ENCODE measurements at regions not wholly inside any gene's neighbourhood (a gene's known extent, or its start where the extent isn't known, plus 50 kb on each side); places are given as distances from the start of the nearest gene placed in this dataset.

GRCh38 chr16:87170310-87170709 lies 146.9 kb downstream of the C16orf95 start:
- TF ChIP-seq, protein P1, sequence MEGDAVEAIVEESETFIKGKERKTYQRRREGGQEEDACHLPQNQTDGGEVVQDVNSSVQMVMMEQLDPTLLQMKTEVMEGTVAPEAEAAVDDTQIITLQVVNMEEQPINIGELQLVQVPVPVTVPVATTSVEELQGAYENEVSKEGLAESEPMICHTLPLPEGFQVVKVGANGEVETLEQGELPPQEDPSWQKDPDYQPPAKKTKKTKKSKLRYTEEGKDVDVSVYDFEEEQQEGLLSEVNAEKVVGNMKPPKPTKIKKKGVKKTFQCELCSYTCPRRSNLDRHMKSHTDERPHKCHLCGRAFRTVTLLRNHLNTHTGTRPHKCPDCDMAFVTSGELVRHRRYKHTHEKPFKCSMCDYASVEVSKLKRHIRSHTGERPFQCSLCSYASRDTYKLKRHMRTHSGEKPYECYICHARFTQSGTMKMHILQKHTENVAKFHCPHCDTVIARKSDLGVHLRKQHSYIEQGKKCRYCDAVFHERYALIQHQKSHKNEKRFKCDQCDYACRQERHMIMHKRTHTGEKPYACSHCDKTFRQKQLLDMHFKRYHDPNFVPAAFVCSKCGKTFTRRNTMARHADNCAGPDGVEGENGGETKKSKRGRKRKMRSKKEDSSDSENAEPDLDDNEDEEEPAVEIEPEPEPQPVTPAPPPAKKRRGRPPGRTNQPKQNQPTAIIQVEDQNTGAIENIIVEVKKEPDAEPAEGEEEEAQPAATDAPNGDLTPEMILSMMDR (IDR thresholded peaks at IDR 0.05) = no peak
- Mint-ChIP-seq H3K4me1 (no peaks in the 10 kb centered on the region), H3K27me3 (peaks cover 7% of the 10 kb centered on the region)

DNA sequence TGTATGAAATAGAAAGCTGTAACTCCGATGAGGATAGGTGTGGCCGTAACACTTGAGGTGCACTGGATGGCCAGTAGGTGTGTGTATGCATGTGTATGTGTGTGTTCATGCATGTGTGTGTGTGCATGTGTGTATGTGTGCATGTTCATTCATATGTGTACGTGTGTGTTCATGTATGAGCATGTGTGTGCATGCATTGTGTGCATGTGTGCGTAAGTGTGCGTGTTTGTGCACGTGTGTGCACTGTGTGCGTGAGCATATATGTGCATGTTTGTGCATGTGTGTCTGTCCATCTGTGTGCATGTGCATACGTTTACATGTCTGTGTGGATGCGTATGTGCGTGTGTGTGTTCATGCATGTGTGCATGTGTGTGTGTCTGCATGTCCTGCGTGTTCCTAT lies 145.5 kb downstream of the C16orf95 start:
- Mint-ChIP-seq H3K36me3 (ENCODE audit: low read depth) (no peaks in the 10 kb centered on the region), H3K27me3 (peaks cover 9% of the 10 kb centered on the region), H3K27ac (no peak overlapping the region), H3K9me3 (peaks cover 7% of the 10 kb centered on the region), H3K4me1 (no peaks in the 10 kb centered on the region), H3K4me3 (no peak overlapping the region)
- POLR2A ChIA-PET = no interaction called here
- no peak for DNase-seq
- CTCF ChIA-PET = no interaction called here
- intact Hi-C loops (cut with micrococcal nuclease) = no loop called here
- no peak for ATAC-seq (ENCODE audit: low read depth)
- TF ChIP-seq, protein P1 (IDR thresholded peaks at IDR 0.05) = no peak

More at GRCh38 chr16:87170310-87170709, 146.9 kb downstream of the C16orf95 start:
- peaks cover 7% of the 10 kb centered on the region for H3K9me3 Mint-ChIP-seq
- H3K27ac Mint-ChIP-seq = no peak overlapping the region
- ATAC-seq (ENCODE audit: low read depth) (no peak), DNase-seq (no peak)
- intact Hi-C loops (cut with micrococcal nuclease) = no loop called here
- no peaks in the 10 kb centered on the region for H3K36me3 Mint-ChIP-seq (ENCODE audit: low read depth)
- ChIA-PET CTCF (no interaction called here), POLR2A (no interaction called here)
- no peak overlapping the region for H3K4me3 Mint-ChIP-seq

DNA sequence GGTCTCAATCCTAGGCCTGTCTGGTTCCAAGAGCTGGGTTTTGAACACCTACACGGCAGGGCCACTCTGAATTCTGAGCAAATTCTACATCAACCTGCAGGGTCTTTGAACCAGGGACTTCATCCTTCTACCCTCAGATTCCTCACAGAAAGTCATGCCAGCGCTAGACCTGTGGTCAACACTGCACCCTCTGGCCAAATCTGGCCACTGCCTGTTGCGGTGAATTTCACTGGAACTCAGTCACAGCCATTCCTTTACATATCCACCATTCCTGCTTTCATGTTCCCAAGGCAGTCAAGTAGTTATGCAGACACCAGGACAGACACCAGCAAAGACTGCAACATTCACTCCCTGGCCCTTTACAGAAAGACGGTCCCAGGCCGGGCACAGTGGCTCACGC lies 144.6 kb downstream of the C16orf95 start:
- H3K9me3 Mint-ChIP-seq = peaks cover 5% of the 10 kb centered on the region
- CTCF ChIA-PET = no interaction called here
- peaks cover 14% of the 10 kb centered on the region for H3K27me3 Mint-ChIP-seq
- DNase-seq (no peak), ATAC-seq (ENCODE audit: low read depth) (no peak)
- H3K4me3 Mint-ChIP-seq = no peak overlapping the region
- H3K4me1 Mint-ChIP-seq = no peaks in the 10 kb centered on the region
- no peaks in the 10 kb centered on the region for H3K36me3 Mint-ChIP-seq (ENCODE audit: low read depth)
- H3K27ac Mint-ChIP-seq = no peak overlapping the region
- intact Hi-C loops (cut with micrococcal nuclease) = no loop called here
- POLR2A ChIA-PET = no interaction called here
- TF ChIP-seq, protein P1 (IDR thresholded peaks at IDR 0.05) = no peak

- Mint-ChIP-seq H3K27ac (no peak overlapping the region), H3K4me1 (no peaks in the 10 kb centered on the region), H3K9me3 (peaks cover 2% of the 10 kb centered on the region), H3K4me3 (no peak overlapping the region), H3K36me3 (ENCODE audit: low read depth) (no peaks in the 10 kb centered on the region), H3K27me3 (peaks cover 17% of the 10 kb centered on the region)
- TF ChIP-seq, protein P1 (IDR thresholded peaks at IDR 0.05) = no peak
- no peak for ATAC-seq (ENCODE audit: low read depth)
- DNase-seq = no peak
- POLR2A ChIA-PET = no interaction called here
- intact Hi-C loops (cut with micrococcal nuclease) = no loop called here
- CTCF ChIA-PET = no interaction called here
Observed at GRCh38 chr16:87173294-87173893, 143.8 kb downstream of the C16orf95 start.

DNA sequence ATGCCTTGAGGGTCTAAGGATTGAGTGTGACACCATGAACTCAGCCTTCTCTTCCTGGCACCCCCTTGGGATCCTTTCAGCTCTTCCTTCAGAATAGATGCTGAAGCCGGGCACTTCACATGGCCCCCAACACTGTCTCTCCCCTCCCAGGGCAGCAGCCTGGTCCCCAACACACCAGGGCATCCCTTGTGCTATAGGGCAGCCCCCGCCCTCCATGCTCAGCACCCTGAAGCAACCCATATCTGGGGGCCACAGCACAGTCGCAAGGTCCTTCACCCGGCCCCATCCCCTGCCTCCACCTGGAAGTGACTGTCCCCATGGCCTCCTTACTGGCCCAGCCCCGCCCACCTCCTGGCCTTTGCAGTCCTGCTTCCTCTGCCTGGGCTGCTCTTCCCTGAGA lies 143.1 kb downstream of the C16orf95 start:
- Mint-ChIP-seq H3K9me3 (peaks cover 2% of the 10 kb centered on the region), H3K27me3 (peaks cover 19% of the 10 kb centered on the region), H3K36me3 (ENCODE audit: low read depth) (no peaks in the 10 kb centered on the region), H3K4me1 (no peaks in the 10 kb centered on the region), H3K27ac (no peak overlapping the region), H3K4me3 (no peak overlapping the region)
- ATAC-seq (ENCODE audit: low read depth) = no peak
- DNase-seq = no peak
- POLR2A ChIA-PET = no interaction called here
- TF ChIP-seq, protein P1 (IDR thresholded peaks at IDR 0.05) = no peak
- CTCF ChIA-PET = no interaction called here
- intact Hi-C loops (cut with micrococcal nuclease) = no loop called here

All from activated B cell treated with CpG ODN at 0.5 μM for 24 hours (primary cell).